HG03280 (cell line): ENCODE measurements at regions not wholly inside any gene's neighbourhood (a gene's known extent, or its start where the extent isn't known, plus 50 kb on each side); places are given as distances from the start of the nearest gene placed in this dataset.
A peak's percentile ranks its signal among the peaks of the same experiment; 100 is the strongest.

Source experiments
- ATAC-seq: cut with Tn5 transposase; IDR thresholded peaks from one replicate; pipeline ENCODE4 v1.9.1; 2021; ENCODE audit warnings: mild to moderate bottlenecking, moderate library complexity; ENCODE audit not compliant: unreplicated experiment

- ATAC-seq, result no peak
Measured at GRCh38 chr9:105860516-105860915, 166.2 kb downstream of the TMEM38B start.

GRCh38 chr9:105861972-105862371 is 167.6 kb downstream of the TMEM38B start:
- ATAC-seq, result no peak

GRCh38 chr9:105864248-105864898 is 170.0 kb downstream of the TMEM38B start:
- no peak for ATAC-seq

GRCh38 chr9:105865285-105865684 is 170.9 kb downstream of the TMEM38B start:
- ATAC-seq, result no peak

- no peak for ATAC-seq
Measured at GRCh38 chr9:105871540-105871939, 177.2 kb downstream of the TMEM38B start.

GRCh38 chr9:105873801-105874200 is 179.5 kb downstream of the TMEM38B start:
- no peak for ATAC-seq

GRCh38 chr9:105877721-105878120 is 183.4 kb downstream of the TMEM38B start:
- ATAC-seq, result no peak

- ATAC-seq, result no peak
Measured at GRCh38 chr9:105879181-105879580, 184.8 kb downstream of the TMEM38B start.

- no peak for ATAC-seq
Measured at GRCh38 chr9:105880517-105880916, 186.2 kb downstream of the TMEM38B start.

- ATAC-seq, result no peak
Measured at GRCh38 chr9:105881021-105881420, 186.7 kb downstream of the TMEM38B start.

GRCh38 chr9:105881654-105882349 is 187.5 kb downstream of the TMEM38B start:
- peak; percentile 73 for ATAC-seq

GRCh38 chr9:105883847-105884246 is 189.5 kb downstream of the TMEM38B start:
- ATAC-seq, result peak; percentile 80

- no peak for ATAC-seq
Measured at GRCh38 chr9:105884416-105884815, 190.1 kb downstream of the TMEM38B start.

GRCh38 chr9:105886136-105886535 is 191.8 kb downstream of the TMEM38B start:
- no peak for ATAC-seq

- ATAC-seq, result no peak
Measured at GRCh38 chr9:105887679-105888078, 193.3 kb downstream of the TMEM38B start.

- ATAC-seq, result no peak
Measured at GRCh38 chr9:105890046-105890822, 195.9 kb downstream of the TMEM38B start.

- ATAC-seq, result no peak
Measured at GRCh38 chr9:105900123-105900522, 205.8 kb downstream of the TMEM38B start.

GRCh38 chr9:105901514-105902109 is 207.3 kb downstream of the TMEM38B start:
- ATAC-seq, result no peak

GRCh38 chr9:105908069-105908468 is 213.7 kb downstream of the TMEM38B start:
- ATAC-seq, result no peak

GRCh38 chr9:105911104-105911911 is 217.0 kb downstream of the TMEM38B start:
- no peak for ATAC-seq
